Adrenal gland (tissue), 5 donors: ENCODE measurements at regions not wholly inside any gene's neighbourhood (a gene's known extent, or its start where the extent isn't known, plus 50 kb on each side); places are given as distances from the start of the nearest gene placed in this dataset.

Experiments
- POLR2A ChIP-seq, 2 donors: fragments of 450-650 bp; IDR thresholded peaks; one replicate each; pipeline ENCODE4 v1.6.1; 2017; ENCODE audit warnings: antibody characterized with exemption in 2 of 2, mild to moderate bottlenecking in 2 of 2, moderate library complexity in 1 of 2
- TF ChIP-seq, protein P1 (sequence below), 6 experiments: fragments of 450-650 bp in 4 of 6; fragments of 200-600 bp in 2 of 6; sonication (generic) in 1 of 6; IDR thresholded peaks; 1 replicate in 5 of 6; 2 replicates in 1 of 6; pipeline versions ENCODE4 v1.5.1 to v1.8.0; 2016 to 2021; ENCODE audit warnings: antibody characterized with exemption in 6 of 6, mild to moderate bottlenecking in 2 of 6, moderate library complexity in 1 of 6
- donor health status: DM: no; HTN: no; CAD: no.

DNA sequence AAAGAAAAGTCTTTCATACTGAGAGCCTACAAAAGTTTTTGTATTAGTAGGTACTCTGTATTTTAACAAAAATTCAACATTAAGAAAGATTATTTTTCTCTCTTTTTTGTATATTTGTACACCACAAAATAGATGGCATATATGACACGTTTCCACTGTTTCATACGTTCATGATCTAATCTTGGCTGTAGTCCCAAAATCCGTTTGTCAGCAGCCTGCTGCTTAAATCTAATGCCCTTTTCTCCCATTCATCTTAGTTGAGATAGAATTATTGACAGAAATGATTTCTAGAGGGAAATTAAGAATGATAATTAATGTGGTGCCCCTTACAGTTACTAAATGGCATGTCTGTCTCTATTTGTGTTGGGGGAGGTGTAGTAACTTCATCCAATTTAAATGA lies 140.7 kb upstream of the NOVA1 start:
- TF ChIP-seq, protein P1, sequence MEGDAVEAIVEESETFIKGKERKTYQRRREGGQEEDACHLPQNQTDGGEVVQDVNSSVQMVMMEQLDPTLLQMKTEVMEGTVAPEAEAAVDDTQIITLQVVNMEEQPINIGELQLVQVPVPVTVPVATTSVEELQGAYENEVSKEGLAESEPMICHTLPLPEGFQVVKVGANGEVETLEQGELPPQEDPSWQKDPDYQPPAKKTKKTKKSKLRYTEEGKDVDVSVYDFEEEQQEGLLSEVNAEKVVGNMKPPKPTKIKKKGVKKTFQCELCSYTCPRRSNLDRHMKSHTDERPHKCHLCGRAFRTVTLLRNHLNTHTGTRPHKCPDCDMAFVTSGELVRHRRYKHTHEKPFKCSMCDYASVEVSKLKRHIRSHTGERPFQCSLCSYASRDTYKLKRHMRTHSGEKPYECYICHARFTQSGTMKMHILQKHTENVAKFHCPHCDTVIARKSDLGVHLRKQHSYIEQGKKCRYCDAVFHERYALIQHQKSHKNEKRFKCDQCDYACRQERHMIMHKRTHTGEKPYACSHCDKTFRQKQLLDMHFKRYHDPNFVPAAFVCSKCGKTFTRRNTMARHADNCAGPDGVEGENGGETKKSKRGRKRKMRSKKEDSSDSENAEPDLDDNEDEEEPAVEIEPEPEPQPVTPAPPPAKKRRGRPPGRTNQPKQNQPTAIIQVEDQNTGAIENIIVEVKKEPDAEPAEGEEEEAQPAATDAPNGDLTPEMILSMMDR (IDR thresholded peaks at IDR 0.05) = no peak
- no peak for TF ChIP-seq POLR2A (IDR thresholded peaks at IDR 0.05)
